HEK293T (cell line): ENCODE measurements at regions not wholly inside any gene's neighbourhood (a gene's known extent, or its start where the extent isn't known, plus 50 kb on each side); places are given as distances from the start of the nearest gene placed in this dataset.

ENCODE experiments used
- BHLHE40 ChIP-seq: fragments of 450-650 bp; IDR thresholded peaks from 2 replicates; pipeline ENCODE4 v1.6.1; 2016; ENCODE audit warnings: mild to moderate bottlenecking, moderate library complexity, borderline replicate concordance
- CTBP1 ChIP-seq: fragments of 450-650 bp; IDR thresholded peaks from 2 replicates; pipeline ENCODE4 v1.6.1; 2016; ENCODE audit warnings: borderline replicate concordance
- ELF4 ChIP-seq: fragments of 450-650 bp; IDR thresholded peaks from 2 replicates; pipeline ENCODE4 v1.6.1; 2017; ENCODE audit warnings: antibody characterized with exemption
- FOXA1 ChIP-seq: fragments of 450-650 bp; IDR thresholded peaks from 2 replicates; pipeline ENCODE4 v1.6.1; 2016; ENCODE audit warnings: mild to moderate bottlenecking
- FOXK2 ChIP-seq: fragments of 450-650 bp; IDR thresholded peaks from 2 replicates; pipeline ENCODE4 v1.6.1; 2016; ENCODE audit warnings: mild to moderate bottlenecking
- FOXM1 ChIP-seq: fragments of 450-650 bp; IDR thresholded peaks from 2 replicates; pipeline ENCODE4 v1.6.1; 2017; ENCODE audit warnings: mild to moderate bottlenecking, borderline replicate concordance
- HDGF ChIP-seq: fragments of 450-650 bp; IDR thresholded peaks from 2 replicates; pipeline ENCODE4 v1.6.1; 2017; ENCODE audit warnings: antibody characterized with exemption, borderline replicate concordance
- NFRKB ChIP-seq: fragments of 450-650 bp; IDR thresholded peaks from 2 replicates; pipeline ENCODE4 v1.6.1; 2016; ENCODE audit warnings: mild to moderate bottlenecking, moderate library complexity
- PKNOX1 ChIP-seq: fragments of 450-650 bp; IDR thresholded peaks from 2 replicates; pipeline ENCODE4 v1.6.1; 2016
- SUZ12 ChIP-seq: fragments of 450-650 bp; IDR thresholded peaks from 2 replicates; pipeline ENCODE4 v1.6.1; 2016; ENCODE audit warnings: mild to moderate bottlenecking
- TARDBP ChIP-seq: fragments of 450-650 bp; IDR thresholded peaks from 2 replicates; pipeline ENCODE4 v1.6.1; 2016
- ZNF384 ChIP-seq: fragments of 450-650 bp; IDR thresholded peaks from 2 replicates; pipeline ENCODE4 v1.6.1; 2016

DNA sequence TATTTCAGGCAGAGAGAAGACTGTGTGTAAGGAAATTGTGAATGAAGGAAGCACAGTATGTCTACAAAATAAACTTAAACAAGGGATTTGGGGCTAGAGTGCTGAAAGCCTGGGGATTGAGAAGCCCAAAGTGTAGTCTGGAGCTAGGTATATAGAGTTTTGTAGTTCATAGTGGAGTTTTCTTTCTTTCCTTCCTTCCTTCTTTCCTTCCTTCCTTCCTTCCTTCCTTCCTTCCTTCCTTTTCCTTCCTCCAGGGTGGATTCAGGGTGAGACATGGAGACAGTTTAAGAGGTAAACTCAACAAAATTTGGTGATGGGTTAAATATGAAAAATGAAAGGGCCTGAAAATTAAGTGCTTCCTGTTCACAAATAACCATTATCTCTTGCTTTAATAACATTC, 757.8 kb upstream of the CXADR start:
- TF ChIP-seq FOXM1, result no peak
- TF ChIP-seq TARDBP, result no peak
- no peak for TF ChIP-seq NFRKB
- TF ChIP-seq BHLHE40, result no peak
- TF ChIP-seq FOXK2, result no peak
- TF ChIP-seq FOXA1, result no peak
- no peak for TF ChIP-seq ZNF384
- TF ChIP-seq ELF4, result no peak
- TF ChIP-seq CTBP1, result no peak
- TF ChIP-seq HDGF, result no peak
- no peak for TF ChIP-seq SUZ12
- TF ChIP-seq PKNOX1, result no peak
